ENCODE measurements at regions not wholly inside any gene's neighbourhood (a gene's known extent, or its start where the extent isn't known, plus 50 kb on each side); places are given as distances from the start of the nearest gene placed in this dataset.

DNA sequence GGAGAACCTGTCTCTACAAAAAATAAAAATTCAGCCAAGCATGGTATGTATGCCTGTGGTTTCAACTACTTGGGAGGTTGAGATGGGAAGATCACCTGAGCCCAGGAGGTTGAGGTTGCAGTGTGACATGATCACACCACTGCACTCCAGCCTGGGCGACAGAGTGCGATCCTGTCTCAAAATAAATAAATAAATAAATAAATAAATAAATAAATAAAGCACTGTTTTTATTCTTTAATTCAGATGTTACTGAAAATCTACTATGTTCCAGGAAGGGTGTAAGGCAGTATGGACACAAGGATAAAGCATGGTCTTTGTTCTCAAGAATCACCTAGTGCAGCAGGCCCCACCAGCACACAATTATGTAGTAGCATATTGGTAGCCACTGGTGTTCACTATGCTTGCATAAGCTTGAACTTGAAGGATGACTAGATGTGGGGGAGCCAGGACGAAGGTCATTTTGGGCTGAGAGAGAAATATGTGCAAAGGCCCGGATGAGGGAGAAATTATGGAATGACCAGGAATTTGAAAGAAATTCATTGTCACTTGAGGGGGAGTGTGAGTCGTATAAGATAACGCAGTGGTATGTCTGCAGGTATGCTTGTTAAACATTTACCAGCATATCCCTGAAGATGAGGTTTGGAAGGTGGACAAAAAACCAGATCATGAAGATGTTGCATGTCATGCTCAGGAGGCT lies 70.2 kb upstream of the CD180 start:
- peaks cover 12% of the 10 kb centered on the region for H3K4me1 ChIP-seq

DNA sequence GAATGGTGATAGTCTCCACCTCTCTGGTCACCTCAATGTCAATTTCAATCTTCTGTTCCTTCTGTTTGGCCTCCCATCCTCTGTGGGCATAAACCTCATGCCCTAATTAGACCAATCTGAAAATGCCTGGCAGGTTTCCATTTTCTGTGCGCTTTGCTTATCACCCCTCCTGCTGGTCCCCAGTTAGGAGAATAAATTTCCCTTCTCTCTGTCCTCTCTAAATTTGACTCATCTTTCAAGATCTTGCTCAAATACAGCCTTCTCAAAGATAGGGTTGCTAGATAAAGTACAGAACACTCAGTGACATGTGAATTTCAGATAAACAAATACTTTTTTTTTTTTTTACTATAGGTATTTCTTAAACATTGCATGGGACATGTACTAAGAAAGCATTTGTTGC lies 69.4 kb upstream of the CD180 start:
- H3K9ac ChIP-seq (ENCODE audit: low read depth in 2 of 2, low read length in 2 of 2) = no peak overlapping the region

More for the DNA sequence above, 70.2 kb upstream of the CD180 start:
- Histone ChIP-seq H3K36me3 (no peaks in the 10 kb centered on the region), H3K4me3 (no peak overlapping the region), H3K9ac (ENCODE audit: low read depth in 2 of 2, low read length in 2 of 2) (no peak overlapping the region), H3K27me3 (no peaks in the 10 kb centered on the region), H3K27ac (no peak overlapping the region), H3K9me3 (no peaks in the 10 kb centered on the region)
- TF ChIP-seq, protein P1, sequence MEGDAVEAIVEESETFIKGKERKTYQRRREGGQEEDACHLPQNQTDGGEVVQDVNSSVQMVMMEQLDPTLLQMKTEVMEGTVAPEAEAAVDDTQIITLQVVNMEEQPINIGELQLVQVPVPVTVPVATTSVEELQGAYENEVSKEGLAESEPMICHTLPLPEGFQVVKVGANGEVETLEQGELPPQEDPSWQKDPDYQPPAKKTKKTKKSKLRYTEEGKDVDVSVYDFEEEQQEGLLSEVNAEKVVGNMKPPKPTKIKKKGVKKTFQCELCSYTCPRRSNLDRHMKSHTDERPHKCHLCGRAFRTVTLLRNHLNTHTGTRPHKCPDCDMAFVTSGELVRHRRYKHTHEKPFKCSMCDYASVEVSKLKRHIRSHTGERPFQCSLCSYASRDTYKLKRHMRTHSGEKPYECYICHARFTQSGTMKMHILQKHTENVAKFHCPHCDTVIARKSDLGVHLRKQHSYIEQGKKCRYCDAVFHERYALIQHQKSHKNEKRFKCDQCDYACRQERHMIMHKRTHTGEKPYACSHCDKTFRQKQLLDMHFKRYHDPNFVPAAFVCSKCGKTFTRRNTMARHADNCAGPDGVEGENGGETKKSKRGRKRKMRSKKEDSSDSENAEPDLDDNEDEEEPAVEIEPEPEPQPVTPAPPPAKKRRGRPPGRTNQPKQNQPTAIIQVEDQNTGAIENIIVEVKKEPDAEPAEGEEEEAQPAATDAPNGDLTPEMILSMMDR (IDR thresholded peaks at IDR 0.05) = no peak
- intact Hi-C loops (cut with DNase I) = no loop called here
- DNase-seq = no peak

DNA sequence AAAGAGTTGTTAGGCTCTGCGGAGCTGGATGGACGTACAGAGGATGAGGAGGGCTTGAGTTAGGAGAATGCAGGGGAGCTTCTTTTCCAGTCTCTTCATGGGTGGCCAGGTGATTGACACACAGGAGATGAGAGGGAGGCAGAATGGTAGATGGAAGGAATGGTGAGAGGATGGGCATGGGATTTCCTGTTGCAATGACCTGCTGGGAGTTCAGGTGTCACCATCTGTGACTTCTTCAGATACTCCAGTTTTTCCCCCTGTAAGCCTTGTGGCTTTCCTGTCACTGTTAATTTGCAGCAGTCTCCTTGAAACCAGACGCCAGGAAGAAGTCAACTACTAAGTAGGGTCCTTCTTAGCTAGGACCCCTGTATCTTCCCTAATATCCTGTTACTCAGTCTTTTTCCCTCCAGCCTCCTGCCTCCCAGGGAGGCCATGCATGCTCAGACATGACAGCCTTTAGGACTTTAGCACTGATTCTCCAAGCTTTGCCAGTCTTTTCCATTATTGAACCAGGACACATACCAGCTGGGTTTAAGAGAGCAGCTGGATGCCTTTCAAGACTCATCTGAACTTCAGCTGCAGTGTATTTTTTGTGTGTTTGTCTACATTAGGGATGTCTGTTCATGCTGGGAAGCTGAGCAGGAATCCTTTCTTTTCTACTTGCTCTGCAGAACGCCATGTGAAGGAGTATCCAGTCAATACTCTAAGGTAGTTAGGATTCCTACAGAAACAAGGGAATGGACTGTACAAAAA lies 67.2 kb upstream of the CD180 start:
- Histone ChIP-seq H3K9me3 (no peaks in the 10 kb centered on the region), H3K4me1 (peaks cover 10% of the 10 kb centered on the region), H3K4me3 (no peak overlapping the region), H3K9ac (ENCODE audit: low read depth in 2 of 2, low read length in 2 of 2) (no peak overlapping the region), H3K36me3 (no peaks in the 10 kb centered on the region), H3K27me3 (no peaks in the 10 kb centered on the region), H3K27ac (no peak overlapping the region)
- TF ChIP-seq, protein P1 (IDR thresholded peaks at IDR 0.05) = no peak
- intact Hi-C loops (cut with DNase I) = no loop called here
- no peak for DNase-seq

More for the DNA sequence above, 69.4 kb upstream of the CD180 start:
- TF ChIP-seq, protein P1 (IDR thresholded peaks at IDR 0.05) = no peak
- no peaks in the 10 kb centered on the region for H3K36me3 ChIP-seq
- H3K4me1 ChIP-seq = peaks cover 12% of the 10 kb centered on the region
- no peak for DNase-seq
- no peak overlapping the region for H3K27ac ChIP-seq
- no peak overlapping the region for H3K4me3 ChIP-seq
- intact Hi-C loops (cut with DNase I) = no loop called here
- no peaks in the 10 kb centered on the region for H3K9me3 ChIP-seq
- no peaks in the 10 kb centered on the region for H3K27me3 ChIP-seq

DNA sequence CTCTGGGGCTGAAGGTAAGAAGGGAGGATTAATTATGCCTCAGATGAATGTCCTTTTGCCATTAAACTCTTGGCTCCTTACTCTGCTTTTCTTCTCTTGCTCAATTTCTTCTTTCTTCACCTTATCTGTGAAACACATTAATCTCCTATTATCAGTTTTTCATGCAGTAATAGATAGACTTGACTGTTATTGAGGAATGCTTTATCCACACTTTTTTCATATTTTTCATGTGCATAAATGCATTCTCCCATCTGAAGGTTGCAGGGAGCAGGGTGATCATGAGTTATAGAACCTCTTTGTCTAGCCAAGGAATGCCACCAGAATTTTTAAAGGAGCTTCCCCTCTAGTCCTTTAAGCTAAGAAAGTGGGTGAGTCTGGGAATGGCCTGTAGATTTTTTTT lies 66.4 kb upstream of the CD180 start:
- H3K9ac ChIP-seq (ENCODE audit: low read depth in 2 of 2, low read length in 2 of 2) = no peak overlapping the region
- peaks cover 4% of the 10 kb centered on the region for H3K4me1 ChIP-seq
- no peak overlapping the region for H3K4me3 ChIP-seq
- H3K27me3 ChIP-seq = no peaks in the 10 kb centered on the region
- H3K27ac ChIP-seq = no peak overlapping the region
- intact Hi-C loops (cut with DNase I) = no loop called here
- no peak for DNase-seq
- no peaks in the 10 kb centered on the region for H3K36me3 ChIP-seq
- TF ChIP-seq, protein P1 (IDR thresholded peaks at IDR 0.05) = no peak
- no peaks in the 10 kb centered on the region for H3K9me3 ChIP-seq

DNA sequence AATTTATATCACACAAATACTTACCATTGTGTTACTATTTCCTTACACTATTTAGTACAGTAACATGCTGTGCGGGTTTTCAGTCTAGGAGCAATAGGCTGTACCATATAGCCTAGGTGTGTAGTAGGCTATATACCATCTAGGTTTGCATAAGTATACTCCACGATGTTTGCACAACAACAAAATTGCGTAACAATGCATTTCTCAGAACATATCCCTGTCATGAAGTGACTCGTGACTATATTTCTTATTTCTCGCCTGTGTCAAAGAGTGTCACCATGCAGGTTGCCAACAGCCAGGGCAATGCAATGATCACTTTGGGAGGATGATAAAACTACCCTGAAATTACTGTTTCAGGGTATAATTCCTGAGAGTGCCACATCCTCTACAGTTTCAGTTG lies 65.6 kb upstream of the CD180 start:
- H3K27ac ChIP-seq = no peak overlapping the region
- intact Hi-C loops (cut with DNase I) = no loop called here

More for the DNA sequence above, 65.6 kb upstream of the CD180 start:
- Histone ChIP-seq H3K9me3 (no peaks in the 10 kb centered on the region), H3K27me3 (no peaks in the 10 kb centered on the region), H3K36me3 (no peaks in the 10 kb centered on the region), H3K9ac (ENCODE audit: low read depth in 2 of 2, low read length in 2 of 2) (no peak overlapping the region), H3K4me1 (no peaks in the 10 kb centered on the region), H3K4me3 (no peak overlapping the region)
- TF ChIP-seq, protein P1 (IDR thresholded peaks at IDR 0.05) = no peak
- DNase-seq = no peak
